ENCODE measurements at regions not wholly inside any gene's neighbourhood (a gene's known extent, or its start where the extent isn't known, plus 50 kb on each side); places are given as distances from the start of the nearest gene placed in this dataset.
A peak's percentile ranks its signal among the peaks of the same experiment; 100 is the strongest.

DNA sequence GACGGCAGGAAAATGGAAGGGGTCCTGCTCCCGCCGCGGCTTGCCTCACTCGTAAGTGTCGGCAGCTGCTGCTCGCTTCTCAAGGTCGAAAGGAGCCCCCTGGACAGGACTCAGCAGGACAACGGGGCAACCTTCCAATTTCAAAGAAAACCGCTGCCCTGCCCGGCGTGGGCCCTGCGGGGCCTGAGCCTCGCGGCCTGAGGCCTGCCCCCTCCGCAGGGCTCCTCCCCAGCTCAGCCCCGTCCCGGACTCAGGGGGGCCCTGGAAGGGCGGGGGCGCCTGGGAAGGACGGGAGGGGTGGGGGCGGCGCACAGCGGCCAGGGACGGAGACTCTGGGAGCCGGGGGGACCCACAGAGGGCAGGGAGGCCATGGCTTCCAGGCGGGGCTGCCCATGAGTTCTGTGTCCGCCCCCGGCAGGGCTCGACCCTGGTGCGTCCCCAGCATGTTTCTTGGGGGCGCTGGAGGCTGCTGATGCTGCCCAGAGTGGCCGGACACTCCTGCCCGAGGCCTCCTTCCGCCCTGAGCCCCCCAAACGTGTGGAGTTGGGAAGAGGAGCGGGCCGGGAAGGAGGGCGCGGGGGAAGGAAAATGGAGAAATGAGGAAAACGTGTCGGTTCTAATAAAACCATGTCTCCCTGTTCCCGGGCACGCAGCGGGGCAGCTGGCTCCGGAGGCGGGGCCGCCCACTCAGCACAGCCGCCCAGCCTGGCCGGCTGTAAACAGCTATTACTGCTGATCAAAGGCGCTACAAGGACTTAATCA lies 114.6 kb downstream of the DLL1 start:
- DNase-seq (ENCODE audit: low read depth), result no peak

DNA sequence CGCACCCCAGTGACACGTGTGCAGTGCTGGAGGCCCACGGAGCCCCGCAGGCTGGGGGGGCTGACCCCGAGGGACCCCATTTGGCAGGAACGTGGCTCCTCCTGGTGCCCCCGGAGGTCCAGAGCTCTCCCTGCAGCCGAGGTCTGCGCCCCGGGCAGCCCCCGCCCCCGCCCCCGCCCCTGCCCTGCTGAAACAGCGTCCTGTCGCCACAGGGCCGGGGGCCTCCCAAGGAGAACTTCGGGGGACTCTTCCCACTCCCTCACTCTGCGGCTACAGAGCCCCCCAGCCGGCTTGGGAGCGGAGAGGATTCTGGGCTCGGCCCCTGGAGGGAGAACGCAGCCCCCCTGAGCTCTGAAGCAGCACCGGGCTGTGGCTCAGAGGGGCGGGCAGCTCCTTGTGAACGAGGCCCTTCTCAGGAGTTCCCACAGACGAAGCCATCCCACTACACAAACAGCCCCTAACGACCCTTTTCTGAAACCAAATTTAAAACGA lies 115.2 kb downstream of the DLL1 start:
- Histone ChIP-seq H3K4me3 (ENCODE audit: low read depth, low read length) (no peak overlapping the region), H3K27me3 (ENCODE audit: control insufficient read depth, insufficient read depth, low read length) (no peaks in the 10 kb centered on the region), H3K36me3 (ENCODE audit: control insufficient read depth, insufficient read depth, low read length) (no peaks in the 10 kb centered on the region)
- TF ChIP-seq, protein P1, sequence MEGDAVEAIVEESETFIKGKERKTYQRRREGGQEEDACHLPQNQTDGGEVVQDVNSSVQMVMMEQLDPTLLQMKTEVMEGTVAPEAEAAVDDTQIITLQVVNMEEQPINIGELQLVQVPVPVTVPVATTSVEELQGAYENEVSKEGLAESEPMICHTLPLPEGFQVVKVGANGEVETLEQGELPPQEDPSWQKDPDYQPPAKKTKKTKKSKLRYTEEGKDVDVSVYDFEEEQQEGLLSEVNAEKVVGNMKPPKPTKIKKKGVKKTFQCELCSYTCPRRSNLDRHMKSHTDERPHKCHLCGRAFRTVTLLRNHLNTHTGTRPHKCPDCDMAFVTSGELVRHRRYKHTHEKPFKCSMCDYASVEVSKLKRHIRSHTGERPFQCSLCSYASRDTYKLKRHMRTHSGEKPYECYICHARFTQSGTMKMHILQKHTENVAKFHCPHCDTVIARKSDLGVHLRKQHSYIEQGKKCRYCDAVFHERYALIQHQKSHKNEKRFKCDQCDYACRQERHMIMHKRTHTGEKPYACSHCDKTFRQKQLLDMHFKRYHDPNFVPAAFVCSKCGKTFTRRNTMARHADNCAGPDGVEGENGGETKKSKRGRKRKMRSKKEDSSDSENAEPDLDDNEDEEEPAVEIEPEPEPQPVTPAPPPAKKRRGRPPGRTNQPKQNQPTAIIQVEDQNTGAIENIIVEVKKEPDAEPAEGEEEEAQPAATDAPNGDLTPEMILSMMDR (IDR thresholded peaks at IDR 0.05; ENCODE audit: insufficient read depth, low read length, severe bottlenecking), result no peak
- FAIRE-seq, result no peak
- no peak for DNase-seq (ENCODE audit: low read depth)

More for the DNA sequence above, 114.6 kb downstream of the DLL1 start:
- H3K36me3 ChIP-seq (ENCODE audit: control insufficient read depth, insufficient read depth, low read length), result no peaks in the 10 kb centered on the region
- TF ChIP-seq, protein P1 (IDR thresholded peaks at IDR 0.05; ENCODE audit: insufficient read depth, low read length, severe bottlenecking), result no peak
- H3K27me3 ChIP-seq (ENCODE audit: control insufficient read depth, insufficient read depth, low read length), result no peaks in the 10 kb centered on the region
- H3K4me3 ChIP-seq (ENCODE audit: low read depth, low read length), result no peak overlapping the region
- no peak for FAIRE-seq

DNA sequence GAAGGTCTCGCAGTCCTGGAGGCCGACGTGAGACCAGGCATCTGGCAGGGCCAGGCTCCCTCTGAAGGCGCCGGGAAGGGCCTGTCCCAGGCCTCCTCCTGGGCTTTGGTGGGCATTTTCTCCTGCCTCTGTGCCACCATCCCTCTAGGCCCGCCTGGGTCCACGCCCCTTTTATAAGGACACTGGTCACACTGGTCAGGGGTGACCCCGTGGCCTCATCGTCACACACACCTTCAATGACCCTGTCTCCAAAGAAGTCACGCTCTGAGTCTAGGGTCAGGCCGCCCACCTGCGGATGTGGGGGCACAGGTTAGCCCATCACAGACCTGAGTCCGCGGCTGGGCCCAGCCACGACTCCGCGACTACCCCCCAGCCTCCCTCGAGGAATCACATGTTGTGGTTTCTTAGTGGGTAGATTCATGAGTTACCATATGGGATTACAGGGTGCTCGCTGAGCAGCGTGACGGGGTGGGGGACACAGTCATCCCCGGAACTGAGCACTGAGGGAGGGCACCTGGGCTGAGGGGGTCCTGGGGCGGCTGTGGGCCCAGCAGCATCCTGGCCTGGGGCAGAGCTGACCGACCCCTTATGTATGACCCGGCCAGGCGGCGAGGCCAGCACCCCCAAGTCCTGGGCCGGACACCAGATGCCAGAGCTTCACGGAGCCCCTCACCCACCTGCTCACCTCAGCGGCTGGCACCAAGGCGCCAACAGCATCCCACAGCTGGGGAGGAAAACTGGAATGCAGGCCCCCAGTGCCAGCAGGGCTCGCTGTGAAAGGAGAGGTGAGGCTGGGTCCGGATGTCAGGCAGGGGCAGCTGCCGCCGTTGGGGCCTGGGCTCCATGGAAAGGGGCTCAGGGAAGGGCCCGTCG lies 115.9 kb downstream of the DLL1 start:
- H3K36me3 ChIP-seq (ENCODE audit: control insufficient read depth, insufficient read depth, low read length), result no peaks in the 10 kb centered on the region
- no peak for FAIRE-seq
- DNase-seq (ENCODE audit: low read depth), result no peak
- H3K27me3 ChIP-seq (ENCODE audit: control insufficient read depth, insufficient read depth, low read length), result no peaks in the 10 kb centered on the region
- no peak overlapping the region for H3K4me3 ChIP-seq (ENCODE audit: low read depth, low read length)
- TF ChIP-seq, protein P1 (IDR thresholded peaks at IDR 0.05; ENCODE audit: insufficient read depth, low read length, severe bottlenecking), result no peak

DNA sequence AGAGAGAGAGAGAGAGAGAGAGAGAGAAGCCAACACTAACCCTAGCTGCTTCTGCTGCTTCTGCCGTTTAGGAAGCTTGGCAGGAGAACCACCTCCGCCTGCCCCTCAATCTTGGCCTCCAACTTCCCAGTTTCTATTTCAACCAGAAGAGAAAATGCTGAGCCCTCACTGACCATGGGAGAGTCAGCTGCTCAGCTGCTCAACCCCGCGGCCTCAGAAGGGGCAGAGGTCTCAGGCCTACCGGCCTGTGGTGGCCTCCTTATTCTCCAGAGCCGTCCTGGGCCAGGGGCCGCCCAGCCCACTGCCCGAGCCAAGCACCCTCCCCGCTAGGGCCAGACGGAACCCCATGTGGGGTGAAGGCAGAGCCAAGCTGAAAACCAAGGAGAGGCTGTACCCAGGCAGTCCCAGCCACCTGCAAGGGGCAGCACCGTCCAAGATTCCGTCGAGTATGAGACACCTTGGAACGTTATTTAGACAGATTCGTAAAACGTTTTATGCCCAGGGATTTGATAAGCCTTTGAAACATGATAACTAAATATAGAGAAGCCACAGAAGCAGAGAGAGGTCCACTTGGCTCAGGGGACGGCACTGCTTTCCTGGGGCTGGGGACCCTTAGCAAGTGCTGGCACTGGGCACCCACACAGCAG lies 116.6 kb downstream of the DLL1 start:
- H3K36me3 ChIP-seq (ENCODE audit: control insufficient read depth, insufficient read depth, low read length), result no peaks in the 10 kb centered on the region
- TF ChIP-seq, protein P1 (IDR thresholded peaks at IDR 0.05; ENCODE audit: insufficient read depth, low read length, severe bottlenecking), result no peak
- FAIRE-seq (peak; percentile 64), DNase-seq (ENCODE audit: low read depth) (no peak)
- H3K27me3 ChIP-seq (ENCODE audit: control insufficient read depth, insufficient read depth, low read length), result no peaks in the 10 kb centered on the region
- no peak overlapping the region for H3K4me3 ChIP-seq (ENCODE audit: low read depth, low read length)

DNA sequence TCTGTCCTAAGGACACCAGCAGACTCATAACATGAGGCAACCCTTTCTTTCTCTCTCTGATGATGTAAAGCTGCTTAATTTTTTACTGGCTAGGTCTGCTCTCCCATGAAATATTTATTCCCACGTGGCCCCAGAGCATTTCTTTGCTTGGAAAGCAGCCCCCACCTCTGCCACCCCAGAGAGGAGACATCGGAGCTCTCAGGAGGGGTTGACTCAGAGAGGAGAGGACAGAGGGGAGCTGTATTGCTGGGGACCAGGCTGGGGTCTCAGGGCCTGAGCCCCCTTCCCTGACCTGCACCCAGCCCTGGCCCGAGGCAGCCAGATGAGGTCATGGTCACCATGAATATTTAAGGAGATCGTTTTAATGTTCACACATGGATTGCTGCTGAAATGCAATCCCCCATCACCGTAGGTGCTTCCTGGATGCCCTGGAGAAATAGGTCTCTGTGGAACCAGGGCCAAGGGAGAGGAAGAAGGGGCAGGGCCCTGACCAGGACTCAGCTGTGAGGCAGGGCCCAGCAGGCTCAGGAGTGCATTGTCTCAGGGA lies 117.5 kb downstream of the DLL1 start:
- TF ChIP-seq, protein P1 (IDR thresholded peaks at IDR 0.05; ENCODE audit: insufficient read depth, low read length, severe bottlenecking), result no peak
- no peaks in the 10 kb centered on the region for H3K27me3 ChIP-seq (ENCODE audit: control insufficient read depth, insufficient read depth, low read length)
- DNase-seq (ENCODE audit: low read depth) (no peak), FAIRE-seq (no peak)
- no peaks in the 10 kb centered on the region for H3K36me3 ChIP-seq (ENCODE audit: control insufficient read depth, insufficient read depth, low read length)
- H3K4me3 ChIP-seq (ENCODE audit: low read depth, low read length), result no peak overlapping the region
